ENCODE measurements at regions not wholly inside any gene's neighbourhood (a gene's known extent, or its start where the extent isn't known, plus 50 kb on each side); places are given as distances from the start of the nearest gene placed in this dataset.
"Not testable (repeated sequence)": the region's sequence is repeated elsewhere in the genome, so short reads cannot be mapped to it uniquely, and the experiment has no call there.

GRCh38 chr5:51694826-51695225 is 311.6 kb downstream of the ISL1 start:
- DNase-seq (ENCODE audit: low read depth, low spot score), result no peak
- Histone ChIP-seq H3K27me3 (ENCODE audit: insufficient read depth, insufficient read length) (no peaks in the 10 kb centered on the region), H3K9me3 (ENCODE audit: insufficient read depth, low read length) (no peaks in the 10 kb centered on the region), H3K4me1 (ENCODE audit: insufficient read depth, insufficient read length) (no peaks in the 10 kb centered on the region), H3K36me3 (ENCODE audit: insufficient read depth, insufficient read length, low read length) (no peaks in the 10 kb centered on the region), H3K4me3 (ENCODE audit: insufficient read length, low read depth) (no peak overlapping the region), H3K9ac (ENCODE audit: insufficient read length, low read depth) (no peak overlapping the region)
- no peak for TF ChIP-seq YY1 (IDR thresholded peaks at IDR 0.05; ENCODE audit: insufficient read depth, insufficient read length)
- TF ChIP-seq ZNF274 (IDR thresholded peaks at IDR 0.05; ENCODE audit: low read depth, low read length), result no peak
- no peak for TF ChIP-seq SUZ12 (IDR thresholded peaks at IDR 0.05; ENCODE audit: extremely low read depth, insufficient read depth, insufficient read length)

GRCh38 chr5:51696122-51696521 is 312.9 kb downstream of the ISL1 start:
- Histone ChIP-seq H3K9ac (ENCODE audit: insufficient read length, low read depth) (no peak overlapping the region), H3K4me1 (ENCODE audit: insufficient read depth, insufficient read length) (no peaks in the 10 kb centered on the region), H3K4me3 (ENCODE audit: insufficient read length, low read depth) (no peak overlapping the region), H3K9me3 (ENCODE audit: insufficient read depth, low read length) (no peaks in the 10 kb centered on the region), H3K27me3 (ENCODE audit: insufficient read depth, insufficient read length) (no peaks in the 10 kb centered on the region), H3K36me3 (ENCODE audit: insufficient read depth, insufficient read length, low read length) (no peaks in the 10 kb centered on the region)
- no peak for DNase-seq (ENCODE audit: low read depth, low spot score)
- no peak for TF ChIP-seq SUZ12 (IDR thresholded peaks at IDR 0.05; ENCODE audit: extremely low read depth, insufficient read depth, insufficient read length)
- TF ChIP-seq YY1 (IDR thresholded peaks at IDR 0.05; ENCODE audit: insufficient read depth, insufficient read length), result no peak
- TF ChIP-seq ZNF274 (IDR thresholded peaks at IDR 0.05; ENCODE audit: low read depth, low read length), result no peak

DNA sequence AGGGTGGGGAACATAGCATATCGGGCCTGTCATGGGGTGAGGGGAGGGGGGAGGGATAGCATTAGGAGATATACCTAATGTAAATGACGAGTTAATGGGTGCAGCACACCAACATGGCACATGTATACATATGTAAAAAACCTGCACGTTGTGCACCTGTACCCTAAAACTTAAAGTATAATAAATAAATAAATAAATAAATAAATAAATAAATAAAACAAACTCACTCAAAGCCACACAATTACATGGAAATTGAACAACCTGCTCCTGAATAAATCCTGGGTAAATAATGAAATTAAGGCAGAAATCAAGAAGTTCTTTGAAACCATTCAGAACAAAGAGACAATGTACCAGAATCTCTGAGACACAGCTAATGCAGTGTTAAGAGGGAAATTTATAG is 318.8 kb downstream of the ISL1 start:
- H3K36me3 ChIP-seq (ENCODE audit: insufficient read depth, insufficient read length, low read length); H3K4me3 ChIP-seq (ENCODE audit: insufficient read length, low read depth); H3K9me3 ChIP-seq (ENCODE audit: insufficient read depth, low read length); DNase-seq (ENCODE audit: low read depth, low spot score); H3K4me1 ChIP-seq (ENCODE audit: insufficient read depth, insufficient read length); H3K27me3 ChIP-seq (ENCODE audit: insufficient read depth, insufficient read length); H3K9ac ChIP-seq (ENCODE audit: insufficient read length, low read depth): not testable (repeated sequence)

- no peaks in the 10 kb centered on the region for H3K36me3 ChIP-seq (ENCODE audit: insufficient read depth, insufficient read length, low read length)
Measured at GRCh38 chr5:51712201-51712600, 329.0 kb downstream of the ISL1 start.

GRCh38 chr5:51715445-51715844 is 332.2 kb downstream of the ISL1 start:
- not testable (repeated sequence) for H3K9ac ChIP-seq (ENCODE audit: insufficient read length, low read depth); H3K4me3 ChIP-seq (ENCODE audit: insufficient read length, low read depth); H3K27me3 ChIP-seq (ENCODE audit: insufficient read depth, insufficient read length); DNase-seq (ENCODE audit: low read depth, low spot score); H3K36me3 ChIP-seq (ENCODE audit: insufficient read depth, insufficient read length, low read length); H3K4me1 ChIP-seq (ENCODE audit: insufficient read depth, insufficient read length); H3K9me3 ChIP-seq (ENCODE audit: insufficient read depth, low read length)

More at GRCh38 chr5:51712201-51712600, 329.0 kb downstream of the ISL1 start:
- TF ChIP-seq YY1 (IDR thresholded peaks at IDR 0.05; ENCODE audit: insufficient read depth, insufficient read length) (no peak), ZNF274 (IDR thresholded peaks at IDR 0.05; ENCODE audit: low read depth, low read length) (no peak), SUZ12 (IDR thresholded peaks at IDR 0.05; ENCODE audit: extremely low read depth, insufficient read depth, insufficient read length) (no peak)
- Histone ChIP-seq H3K27me3 (ENCODE audit: insufficient read depth, insufficient read length) (no peaks in the 10 kb centered on the region), H3K9me3 (ENCODE audit: insufficient read depth, low read length) (no peaks in the 10 kb centered on the region), H3K4me3 (ENCODE audit: insufficient read length, low read depth) (no peak overlapping the region), H3K4me1 (ENCODE audit: insufficient read depth, insufficient read length) (no peaks in the 10 kb centered on the region), H3K9ac (ENCODE audit: insufficient read length, low read depth) (no peak overlapping the region)
- no peak for DNase-seq (ENCODE audit: low read depth, low spot score)

DNA sequence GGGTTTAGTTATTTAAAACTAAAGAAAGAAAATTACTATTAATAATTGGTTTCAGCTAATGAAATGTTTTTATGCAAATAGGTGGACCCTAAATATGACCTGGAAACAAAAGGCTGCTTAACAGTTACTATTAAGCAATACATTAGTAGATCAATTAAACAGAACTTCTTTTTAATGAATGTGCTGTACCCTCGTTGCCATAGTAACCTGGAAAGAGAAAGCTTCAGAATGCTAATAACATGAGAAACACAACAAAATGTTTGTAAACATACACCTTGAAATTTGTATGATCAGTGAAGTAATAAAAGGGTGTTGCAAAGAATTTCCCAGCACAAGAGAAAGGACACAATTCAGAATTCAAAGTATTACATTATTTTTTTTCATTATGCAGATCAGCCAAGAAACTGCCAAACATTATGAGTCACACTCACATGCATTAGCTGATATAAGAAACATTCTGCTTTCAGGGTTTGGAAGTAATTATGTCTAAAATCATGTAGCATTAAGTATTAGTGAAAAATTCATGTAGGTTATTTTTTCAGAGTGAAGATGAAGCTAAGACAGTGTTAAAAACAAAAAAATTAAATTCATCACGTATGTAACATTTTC is 348.3 kb downstream of the ISL1 start:
- DNase-seq (ENCODE audit: low read depth, low spot score), result no peak
- TF ChIP-seq ZNF274 (IDR thresholded peaks at IDR 0.05; ENCODE audit: low read depth, low read length) (no peak), YY1 (IDR thresholded peaks at IDR 0.05; ENCODE audit: insufficient read depth, insufficient read length) (no peak), SUZ12 (IDR thresholded peaks at IDR 0.05; ENCODE audit: extremely low read depth, insufficient read depth, insufficient read length) (no peak)
- no peaks in the 10 kb centered on the region for H3K9me3 ChIP-seq (ENCODE audit: insufficient read depth, low read length)

DNA sequence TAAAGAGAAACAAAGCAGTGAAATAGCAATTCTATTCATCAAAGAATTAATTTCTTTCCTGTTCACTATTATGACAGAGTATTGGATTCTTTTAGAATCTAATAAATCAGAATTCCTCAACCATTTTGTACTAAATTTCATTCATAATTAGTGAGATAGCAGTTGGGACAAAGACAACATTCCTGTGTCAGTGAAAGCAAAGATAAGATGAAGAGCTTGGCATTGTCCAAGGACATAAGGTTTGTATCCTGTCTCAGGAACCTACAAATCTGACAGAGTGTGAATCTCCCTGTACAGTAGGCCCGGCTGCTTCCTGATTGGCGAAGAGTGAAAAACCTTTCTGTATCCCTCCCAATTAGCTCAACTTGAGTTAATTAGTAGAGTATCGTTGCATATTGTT is 349.1 kb downstream of the ISL1 start:
- DNase-seq (ENCODE audit: low read depth, low spot score), result no peak
- Histone ChIP-seq H3K27me3 (ENCODE audit: insufficient read depth, insufficient read length) (no peaks in the 10 kb centered on the region), H3K9me3 (ENCODE audit: insufficient read depth, low read length) (no peaks in the 10 kb centered on the region), H3K9ac (ENCODE audit: insufficient read length, low read depth) (no peak overlapping the region), H3K36me3 (ENCODE audit: insufficient read depth, insufficient read length, low read length) (no peaks in the 10 kb centered on the region), H3K4me1 (ENCODE audit: insufficient read depth, insufficient read length) (no peaks in the 10 kb centered on the region), H3K4me3 (ENCODE audit: insufficient read length, low read depth) (no peak overlapping the region)
- no peak for TF ChIP-seq SUZ12 (IDR thresholded peaks at IDR 0.05; ENCODE audit: extremely low read depth, insufficient read depth, insufficient read length)
- no peak for TF ChIP-seq ZNF274 (IDR thresholded peaks at IDR 0.05; ENCODE audit: low read depth, low read length)
- no peak for TF ChIP-seq YY1 (IDR thresholded peaks at IDR 0.05; ENCODE audit: insufficient read depth, insufficient read length)

More for the DNA sequence above, 348.3 kb downstream of the ISL1 start:
- H3K36me3 ChIP-seq (ENCODE audit: insufficient read depth, insufficient read length, low read length), result no peaks in the 10 kb centered on the region
- H3K9ac ChIP-seq (ENCODE audit: insufficient read length, low read depth), result no peak overlapping the region
- H3K27me3 ChIP-seq (ENCODE audit: insufficient read depth, insufficient read length), result no peaks in the 10 kb centered on the region
- no peaks in the 10 kb centered on the region for H3K4me1 ChIP-seq (ENCODE audit: insufficient read depth, insufficient read length)
- no peak overlapping the region for H3K4me3 ChIP-seq (ENCODE audit: insufficient read length, low read depth)

DNA sequence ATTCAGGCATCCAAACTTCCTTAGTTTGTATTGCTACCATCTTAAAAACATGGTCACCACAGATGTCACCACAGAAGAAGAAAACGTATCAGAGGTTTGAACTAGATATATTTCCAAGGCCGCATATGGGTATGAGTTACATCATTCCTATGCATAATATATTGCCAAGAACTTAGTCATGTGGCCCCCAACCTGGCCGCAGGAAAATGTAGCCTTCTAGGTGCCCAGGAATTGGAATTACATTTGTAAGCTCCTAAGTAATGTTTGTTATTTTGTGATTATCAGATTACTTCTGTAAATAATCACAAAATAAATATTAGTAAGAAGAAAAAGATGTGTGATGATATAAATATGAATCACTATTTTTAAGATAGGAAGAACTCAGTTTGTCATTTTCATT is 351.4 kb downstream of the ISL1 start:
- TF ChIP-seq ZNF274 (IDR thresholded peaks at IDR 0.05; ENCODE audit: low read depth, low read length) (no peak), YY1 (IDR thresholded peaks at IDR 0.05; ENCODE audit: insufficient read depth, insufficient read length) (no peak), SUZ12 (IDR thresholded peaks at IDR 0.05; ENCODE audit: extremely low read depth, insufficient read depth, insufficient read length) (no peak)
- Histone ChIP-seq H3K36me3 (ENCODE audit: insufficient read depth, insufficient read length, low read length) (no peaks in the 10 kb centered on the region), H3K9ac (ENCODE audit: insufficient read length, low read depth) (no peak overlapping the region), H3K4me1 (ENCODE audit: insufficient read depth, insufficient read length) (no peaks in the 10 kb centered on the region), H3K9me3 (ENCODE audit: insufficient read depth, low read length) (no peaks in the 10 kb centered on the region), H3K27me3 (ENCODE audit: insufficient read depth, insufficient read length) (no peaks in the 10 kb centered on the region), H3K4me3 (ENCODE audit: insufficient read length, low read depth) (no peak overlapping the region)
- no peak for DNase-seq (ENCODE audit: low read depth, low spot score)
